ENCODE measurements at regions not wholly inside any gene's neighbourhood (a gene's known extent, or its start where the extent isn't known, plus 50 kb on each side); places are given as distances from the start of the nearest gene placed in this dataset.

GRCh38 chr3:75327453-75327852 lies 336.7 kb upstream of the FRG2C start:
- TF ChIP-seq, protein P1, sequence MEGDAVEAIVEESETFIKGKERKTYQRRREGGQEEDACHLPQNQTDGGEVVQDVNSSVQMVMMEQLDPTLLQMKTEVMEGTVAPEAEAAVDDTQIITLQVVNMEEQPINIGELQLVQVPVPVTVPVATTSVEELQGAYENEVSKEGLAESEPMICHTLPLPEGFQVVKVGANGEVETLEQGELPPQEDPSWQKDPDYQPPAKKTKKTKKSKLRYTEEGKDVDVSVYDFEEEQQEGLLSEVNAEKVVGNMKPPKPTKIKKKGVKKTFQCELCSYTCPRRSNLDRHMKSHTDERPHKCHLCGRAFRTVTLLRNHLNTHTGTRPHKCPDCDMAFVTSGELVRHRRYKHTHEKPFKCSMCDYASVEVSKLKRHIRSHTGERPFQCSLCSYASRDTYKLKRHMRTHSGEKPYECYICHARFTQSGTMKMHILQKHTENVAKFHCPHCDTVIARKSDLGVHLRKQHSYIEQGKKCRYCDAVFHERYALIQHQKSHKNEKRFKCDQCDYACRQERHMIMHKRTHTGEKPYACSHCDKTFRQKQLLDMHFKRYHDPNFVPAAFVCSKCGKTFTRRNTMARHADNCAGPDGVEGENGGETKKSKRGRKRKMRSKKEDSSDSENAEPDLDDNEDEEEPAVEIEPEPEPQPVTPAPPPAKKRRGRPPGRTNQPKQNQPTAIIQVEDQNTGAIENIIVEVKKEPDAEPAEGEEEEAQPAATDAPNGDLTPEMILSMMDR (optimal IDR thresholded peaks at IDR 0.05 in 1 of 3, IDR thresholded peaks at IDR 0.05 in 1 of 3, conservative IDR thresholded peaks at IDR 0.05 in 1 of 3; ENCODE audit: extremely low read depth in 1 of 3, insufficient read depth in 2 of 3, low read length in 3 of 3): no peak
- TF ChIP-seq EZH2 (IDR thresholded peaks at IDR 0.05; ENCODE audit: low read length): no peak

Data from keratinocyte (primary cell).